ENCODE measurements at regions not wholly inside any gene's neighbourhood (a gene's known extent, or its start where the extent isn't known, plus 50 kb on each side); places are given as distances from the start of the nearest gene placed in this dataset.
"Not testable (repeated sequence)": the region's sequence is repeated elsewhere in the genome, so short reads cannot be mapped to it uniquely, and the experiment has no call there.

DNA sequence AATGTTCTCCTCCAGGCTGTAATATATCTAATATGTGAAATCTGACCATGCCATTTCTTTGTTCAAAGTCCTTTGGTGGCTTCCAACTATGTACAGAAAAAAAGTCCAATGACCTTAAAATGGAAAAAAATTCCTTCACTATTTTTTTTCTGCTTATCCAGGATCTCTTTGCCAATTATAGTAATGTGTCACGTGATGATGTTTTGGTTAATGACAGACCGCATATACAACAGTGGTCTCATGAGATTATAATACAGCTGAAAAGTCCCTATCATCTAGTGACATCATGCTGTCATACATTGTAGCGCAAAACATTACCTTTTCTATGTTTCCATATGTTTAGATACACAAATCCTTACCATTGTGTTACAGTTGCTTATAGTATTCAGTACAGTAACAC, 477.6 kb downstream of the TMEM232 start:
- DNase-seq (ENCODE audit: low read depth), result no peak

DNA sequence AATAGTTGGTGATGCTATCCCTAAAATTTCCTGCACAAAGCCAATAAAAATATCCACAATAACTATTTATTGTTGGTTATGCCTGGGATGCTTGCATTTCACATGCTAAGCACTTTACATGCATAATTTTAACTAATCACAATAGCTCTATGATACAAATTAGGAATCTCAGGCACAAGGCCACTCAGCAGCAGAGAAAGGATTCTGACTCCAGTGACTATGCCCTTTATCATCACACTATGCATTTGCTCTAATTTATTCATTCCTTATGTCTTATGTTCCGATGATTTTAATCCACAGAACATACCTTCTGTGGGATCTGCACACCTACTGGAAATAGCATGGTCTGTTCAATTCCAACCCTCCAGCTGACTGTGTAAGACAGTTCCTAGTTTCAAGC, 476.1 kb downstream of the TMEM232 start:
- no peak for DNase-seq (ENCODE audit: low read depth)

DNA sequence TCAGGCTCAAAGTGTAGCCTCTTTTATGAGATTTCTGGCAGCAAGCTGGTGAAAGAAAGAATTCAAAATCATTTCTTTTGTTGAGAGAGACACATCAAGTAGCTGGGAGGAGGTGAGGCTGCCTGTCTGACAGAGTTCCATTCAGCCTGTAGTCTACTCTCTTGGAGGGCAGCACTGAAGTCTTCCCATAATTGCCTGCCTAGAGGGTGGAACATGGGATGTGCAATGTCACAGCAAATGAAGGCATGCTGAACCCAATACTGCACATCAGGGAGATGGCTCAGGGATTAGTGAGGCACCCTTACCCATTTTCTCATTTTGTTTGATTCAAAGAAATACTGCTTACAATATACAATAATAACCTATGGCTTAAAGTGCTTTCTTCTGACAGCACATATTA, 475.7 kb downstream of the TMEM232 start:
- DNase-seq (ENCODE audit: low read depth), result no peak

DNA sequence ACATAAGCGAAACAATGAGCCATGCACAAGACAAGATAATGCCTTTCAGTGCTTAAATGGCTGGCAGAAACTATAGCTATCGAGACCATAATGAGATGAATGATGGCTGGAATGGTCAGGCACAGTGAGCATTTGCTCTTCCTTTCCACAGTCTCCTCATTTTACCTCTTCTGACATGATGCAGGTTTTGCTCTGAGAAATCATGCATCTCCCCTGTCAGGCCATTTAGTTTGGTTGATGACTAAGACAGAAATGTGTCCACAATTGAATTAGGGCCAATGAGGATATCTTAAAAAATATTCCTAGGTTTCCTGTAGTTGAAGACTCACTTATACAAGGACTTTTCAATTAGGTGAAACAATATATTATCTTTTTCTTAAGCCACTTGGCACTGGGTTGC, 475.1 kb downstream of the TMEM232 start:
- DNase-seq (ENCODE audit: low read depth), result no peak

DNA sequence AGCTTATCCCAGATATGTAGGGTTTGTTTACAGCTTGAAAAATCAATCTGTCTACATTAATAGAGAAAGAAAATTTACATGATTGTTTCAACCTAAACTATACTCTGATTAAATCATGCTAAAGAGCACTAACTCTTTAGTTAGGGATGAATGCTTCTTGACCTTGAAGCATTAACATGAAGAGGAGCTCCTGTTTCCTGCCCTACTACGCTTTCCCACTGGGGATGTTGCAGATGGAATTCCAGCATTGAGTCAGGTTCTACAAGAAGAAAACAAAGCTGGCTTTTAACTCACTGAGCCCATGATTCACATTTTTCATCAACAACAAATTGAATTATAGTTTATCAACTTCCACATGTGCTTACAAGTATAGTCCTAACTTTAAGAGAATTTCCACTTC, 471.3 kb downstream of the TMEM232 start:
- no peak for DNase-seq (ENCODE audit: low read depth)

DNA sequence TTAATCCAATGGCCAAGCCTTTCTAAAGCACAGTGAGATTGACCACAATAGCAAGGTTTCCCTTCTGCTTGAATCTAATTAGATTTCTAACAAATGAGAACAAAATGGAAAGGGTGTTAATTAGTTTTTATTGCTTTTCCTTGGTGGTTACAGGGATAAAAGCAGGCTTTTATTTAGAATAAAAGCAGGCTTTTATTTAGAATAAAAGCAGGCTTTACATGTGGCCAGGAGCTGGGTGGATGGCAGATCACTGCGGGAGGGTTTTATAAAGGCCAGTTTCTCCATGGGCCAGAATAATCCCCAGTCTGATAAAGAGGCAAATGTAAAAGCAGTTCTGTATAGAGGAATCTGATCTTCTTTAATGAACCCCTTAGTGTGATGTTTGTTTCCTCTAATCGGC, 470.2 kb downstream of the TMEM232 start:
- no peak for DNase-seq (ENCODE audit: low read depth)

DNA sequence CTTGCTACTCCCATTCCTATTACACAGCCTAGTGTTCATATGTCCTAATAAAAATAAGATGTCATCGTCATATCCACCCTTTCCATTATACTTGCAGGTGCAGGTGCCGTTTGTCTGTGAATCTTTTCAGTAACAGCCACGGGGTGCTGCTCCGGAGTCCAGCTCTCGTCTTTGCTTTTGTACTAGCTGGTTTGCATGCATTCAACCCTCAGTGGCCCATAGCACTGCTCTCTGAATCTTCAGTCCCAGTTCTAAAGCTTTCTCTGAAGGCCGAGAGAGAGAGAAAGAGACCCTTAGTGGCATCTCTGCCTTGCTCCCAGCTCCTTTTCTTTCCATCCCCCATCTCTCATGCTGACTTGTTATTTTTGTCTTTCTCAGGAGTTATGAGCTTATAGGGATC, 468.5 kb downstream of the TMEM232 start:
- no peak for DNase-seq (ENCODE audit: low read depth)

DNA sequence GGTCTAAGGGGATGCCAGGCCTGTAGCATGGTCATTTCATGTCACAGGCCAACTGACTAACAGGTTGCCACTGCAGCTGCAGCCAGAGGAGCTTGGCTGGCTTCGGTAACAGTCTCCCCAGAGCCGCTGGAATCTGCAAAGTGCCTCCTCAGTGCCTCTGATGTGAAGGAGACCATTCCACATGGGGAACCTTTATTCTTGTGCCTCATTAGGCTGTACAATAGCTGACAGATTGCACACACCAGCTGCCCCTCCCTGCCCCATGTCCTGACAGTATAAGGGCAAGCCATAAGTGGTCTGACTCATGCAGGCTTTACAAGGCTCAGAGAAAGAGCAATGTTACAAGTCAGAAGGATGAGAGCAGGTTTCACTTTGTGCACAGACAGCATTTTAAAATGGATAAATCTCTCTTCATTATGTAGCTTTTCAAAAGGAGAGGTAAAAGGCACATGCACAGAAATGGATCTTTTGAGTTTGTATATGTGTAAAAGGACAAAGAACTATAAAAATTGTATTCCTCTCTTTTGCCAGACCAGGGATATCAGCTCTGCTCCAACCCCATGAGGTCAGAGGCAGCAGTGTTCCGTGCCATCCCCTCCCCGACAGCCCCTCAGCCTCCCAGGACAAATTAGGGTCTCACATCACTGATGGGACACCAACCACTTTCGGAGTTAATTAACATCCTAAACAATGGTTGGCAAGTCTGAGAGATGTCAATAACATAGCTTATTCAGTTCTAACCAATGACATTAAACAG, 467.8 kb downstream of the TMEM232 start:
- no peak for DNase-seq (ENCODE audit: low read depth)

DNA sequence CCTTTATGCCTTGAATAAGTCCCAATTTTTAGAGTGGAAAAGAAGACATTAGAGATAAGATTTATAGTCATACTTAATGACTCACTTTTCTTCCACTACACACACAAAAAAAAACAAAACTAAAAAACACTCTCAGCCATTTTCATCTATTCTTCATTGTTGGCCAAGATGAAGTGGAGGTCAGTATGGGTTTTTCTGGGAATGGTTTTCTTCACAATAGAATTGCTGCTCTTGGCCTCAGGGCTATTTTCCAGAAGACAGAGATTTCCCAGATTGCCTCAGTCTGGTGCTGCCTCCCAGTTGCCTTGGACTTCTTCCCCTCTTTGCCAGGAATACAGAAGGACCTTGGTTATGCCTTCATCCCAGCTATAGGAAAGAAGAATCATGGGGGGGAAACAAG, 463.7 kb downstream of the TMEM232 start:
- no peak for DNase-seq (ENCODE audit: low read depth)

DNA sequence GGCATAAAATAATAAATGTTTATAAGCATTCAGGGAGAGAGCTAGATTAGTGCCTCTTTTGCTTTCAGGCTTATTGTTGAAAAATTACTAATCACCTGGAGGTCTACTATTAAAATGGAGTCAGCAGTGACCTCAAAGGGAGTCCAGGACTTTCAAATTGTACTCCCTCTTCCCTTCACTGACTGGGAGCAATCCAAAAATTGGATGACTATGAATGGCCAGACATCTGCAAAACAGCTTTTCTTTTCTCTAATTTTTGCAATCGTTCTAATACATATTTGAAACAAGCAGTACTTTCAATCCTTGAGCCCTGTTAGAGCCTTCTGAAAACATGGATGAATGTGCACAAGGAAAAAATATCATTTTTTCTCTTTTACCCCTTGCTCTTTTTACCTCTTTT, 461.8 kb downstream of the TMEM232 start:
- no peak for DNase-seq (ENCODE audit: low read depth)

DNA sequence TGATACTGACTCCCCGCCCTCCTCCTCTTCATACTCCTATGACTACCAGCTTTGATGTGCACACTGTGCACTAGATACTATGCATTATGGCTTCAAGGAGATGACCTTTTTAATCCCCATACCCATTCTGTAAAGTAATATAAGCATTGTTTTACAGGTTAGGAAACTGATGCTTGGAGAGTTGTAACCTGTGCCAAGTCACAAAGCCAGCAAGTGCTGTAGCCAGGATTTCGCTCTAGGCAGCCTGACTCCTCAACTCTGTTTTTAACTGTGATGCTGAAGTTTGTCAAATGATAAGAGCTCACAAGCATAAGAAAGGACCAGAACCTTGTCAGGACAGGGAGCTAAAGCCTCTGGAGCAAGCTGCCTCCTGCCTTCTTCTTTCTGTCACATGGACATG, 461.3 kb downstream of the TMEM232 start:
- no peak for DNase-seq (ENCODE audit: low read depth)

DNA sequence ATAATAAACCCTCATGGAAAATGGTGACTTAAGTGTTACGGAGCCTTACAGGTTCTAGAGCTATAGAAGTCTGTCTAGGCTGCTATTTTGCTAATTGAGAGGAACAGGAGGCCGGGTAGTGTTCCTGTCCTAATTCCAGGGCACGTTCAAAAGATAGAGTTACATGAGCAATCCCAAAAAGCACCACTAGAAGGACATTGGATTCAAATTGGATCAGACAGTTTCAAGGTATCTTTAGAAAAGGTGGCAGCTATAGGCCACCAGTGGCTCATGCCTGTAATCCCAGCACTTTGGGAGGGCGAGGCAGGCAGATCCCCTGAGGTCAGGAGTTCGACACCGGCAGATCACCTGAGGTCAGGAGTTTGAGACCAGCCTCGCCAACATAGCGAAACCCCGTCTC, 458.8 kb downstream of the TMEM232 start:
- no peak for DNase-seq (ENCODE audit: low read depth)

DNA sequence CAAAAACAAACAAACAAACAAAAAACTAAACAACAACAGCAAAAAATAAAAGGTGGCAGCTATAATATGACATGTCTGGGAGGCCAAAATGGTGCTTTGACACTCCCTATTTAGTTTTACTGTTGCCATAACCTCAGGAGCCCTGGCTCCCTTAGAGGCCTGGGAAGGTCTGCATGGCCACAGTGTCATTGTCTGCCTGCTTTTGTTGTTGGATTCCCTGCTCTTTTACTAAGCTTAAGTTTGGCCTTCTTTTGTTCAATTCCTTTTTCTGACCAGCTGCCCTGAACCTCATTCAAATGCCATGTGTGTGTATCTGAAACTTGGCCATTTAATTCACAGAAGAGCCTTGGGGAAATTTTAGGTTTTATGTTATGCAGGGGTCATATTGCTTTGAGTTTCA, 458.2 kb downstream of the TMEM232 start:
- no peak for DNase-seq (ENCODE audit: low read depth)

DNA sequence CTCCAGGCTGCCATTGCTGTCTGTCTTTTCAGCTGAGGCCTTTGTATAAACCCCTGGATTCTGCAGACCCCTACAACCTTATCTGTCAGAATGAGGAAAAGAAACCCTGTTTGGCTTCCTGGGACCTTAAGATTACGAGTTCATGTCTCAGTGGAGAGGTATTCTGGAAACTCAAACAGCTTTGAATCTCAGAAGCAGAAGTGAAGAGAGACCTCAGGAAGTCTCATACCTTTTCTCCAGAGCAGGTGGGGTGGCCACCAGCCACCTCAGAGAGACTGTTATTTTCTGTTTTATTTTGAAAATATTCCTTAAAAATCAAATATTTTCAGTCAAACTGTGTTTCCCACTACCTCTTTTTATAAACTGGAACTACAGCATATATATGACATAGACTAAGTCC, 457.5 kb downstream of the TMEM232 start:
- no peak for DNase-seq (ENCODE audit: low read depth)

DNA sequence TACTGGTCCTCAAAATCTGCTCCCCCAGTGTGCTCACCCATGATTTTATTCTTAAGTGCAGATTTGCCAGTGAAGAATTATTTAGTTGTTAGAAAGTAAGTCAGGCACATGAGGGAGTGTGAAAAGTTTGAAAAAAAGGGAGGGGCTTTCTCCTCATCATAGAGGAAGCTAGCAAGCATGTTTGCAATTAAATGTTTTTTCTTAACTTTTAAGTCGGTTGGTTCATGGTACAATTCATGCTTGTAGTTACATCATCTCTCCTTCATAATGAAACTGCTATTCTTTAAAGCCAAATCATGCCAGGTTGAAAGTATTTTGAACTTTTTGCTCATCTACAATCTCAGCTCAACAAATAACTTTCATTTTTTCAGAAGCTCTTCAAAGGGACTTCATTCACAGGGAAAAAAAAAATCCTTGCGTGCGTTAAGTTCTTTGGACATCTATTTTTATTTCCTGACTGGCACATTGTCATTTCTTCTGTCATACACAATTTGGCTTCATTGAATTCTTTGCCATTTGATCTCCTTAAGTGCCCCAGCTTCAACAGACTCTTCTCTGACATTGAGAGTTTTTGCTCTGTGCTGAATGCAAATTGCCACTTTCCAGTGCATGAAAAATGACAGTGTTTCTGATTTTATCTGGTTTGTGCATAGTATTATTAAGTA, 456.9 kb downstream of the TMEM232 start:
- DNase-seq (ENCODE audit: low read depth), result no peak

DNA sequence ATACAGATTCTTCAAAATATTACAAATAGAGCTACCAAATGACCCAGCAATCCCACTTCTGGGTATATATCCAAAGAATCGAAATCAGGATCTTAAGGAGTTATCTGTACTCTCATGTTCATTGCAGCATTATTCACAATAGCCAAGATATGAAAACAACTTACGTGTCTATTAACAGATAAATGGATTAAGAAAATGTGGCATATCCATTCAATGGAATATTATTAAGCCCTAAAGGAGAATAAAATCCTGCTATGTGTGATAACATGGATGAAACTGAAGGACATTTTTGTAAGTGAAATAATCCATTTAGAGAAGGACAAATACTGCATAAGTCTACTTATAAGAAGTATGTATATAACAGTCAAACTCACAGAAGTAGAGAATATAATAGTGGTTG, 450.6 kb downstream of the TMEM232 start:
- DNase-seq (ENCODE audit: low read depth), result no peak

DNA sequence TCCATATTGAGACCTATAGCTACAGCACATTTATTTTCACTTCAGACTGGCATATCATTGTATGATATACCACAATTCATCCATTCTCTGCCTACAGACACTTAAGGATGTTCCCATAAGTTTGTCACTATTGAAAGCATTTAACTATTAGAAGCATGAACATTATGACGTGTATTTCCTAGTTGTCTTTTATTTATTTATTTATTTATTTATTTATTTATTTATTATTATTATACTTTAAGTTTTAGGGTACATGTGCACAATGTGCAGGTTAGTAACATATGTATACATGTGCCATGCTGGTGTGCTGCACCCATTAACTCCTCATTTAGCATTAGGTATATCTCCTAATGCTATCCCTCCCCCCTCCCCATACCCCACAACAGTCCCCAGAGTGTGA, 448.0 kb downstream of the TMEM232 start:
- not testable (repeated sequence) for DNase-seq (ENCODE audit: low read depth)

DNA sequence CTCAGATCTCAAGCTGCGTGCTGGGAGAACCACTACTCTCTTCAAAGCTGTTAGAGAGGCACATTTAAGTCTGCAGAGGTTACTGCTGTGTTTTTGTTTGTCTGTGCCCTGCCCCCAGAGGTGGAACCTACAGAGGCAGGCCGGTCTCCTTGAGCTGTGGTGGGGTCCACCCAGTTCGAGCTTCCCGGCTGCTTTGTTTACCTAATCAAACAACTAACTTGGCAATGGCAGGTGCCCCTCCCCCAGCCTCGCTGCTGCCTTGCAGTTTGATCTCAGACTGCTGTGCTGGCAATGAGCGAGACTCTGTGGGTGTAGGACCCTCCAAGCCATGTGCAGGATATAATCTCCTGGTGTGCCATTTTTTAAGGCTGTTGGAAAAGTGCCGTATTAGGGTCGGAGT, 442.4 kb downstream of the TMEM232 start:
- not testable (repeated sequence) for DNase-seq (ENCODE audit: low read depth)

DNA sequence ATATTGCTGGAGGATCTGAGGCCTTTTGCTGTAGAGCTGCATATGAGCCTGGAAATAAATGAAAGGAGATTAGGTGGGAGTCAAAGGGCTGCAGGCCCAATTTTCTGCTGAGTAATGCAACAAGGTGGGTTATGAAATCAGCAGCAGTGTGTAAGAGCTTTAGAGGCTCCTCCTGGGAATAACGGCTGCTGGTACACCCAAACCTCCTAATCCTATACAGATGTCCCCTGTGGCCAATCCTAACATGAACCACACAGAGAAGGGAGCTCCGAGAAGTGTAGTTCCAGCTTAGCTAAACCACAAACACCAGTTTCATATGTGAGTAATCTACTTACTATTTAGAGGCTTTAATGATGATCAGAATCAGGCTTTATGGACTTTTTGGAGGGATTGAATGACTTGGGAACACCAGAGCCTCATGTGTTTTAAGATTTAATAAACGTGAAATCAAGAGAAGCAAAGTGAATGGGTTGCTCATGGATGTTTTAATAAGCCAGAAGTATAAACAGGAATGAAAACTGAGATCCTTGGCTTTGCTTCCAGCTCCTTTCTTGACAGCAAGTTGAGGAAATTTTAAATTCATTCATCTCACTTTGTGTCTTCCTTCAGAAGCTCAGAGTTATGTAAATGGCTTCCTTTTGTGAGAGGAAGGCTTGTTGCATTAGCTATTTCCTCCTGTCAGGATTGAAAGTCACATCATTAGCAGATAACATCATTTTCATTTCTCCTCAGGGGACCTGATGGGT, 437.5 kb downstream of the TMEM232 start:
- DNase-seq (ENCODE audit: low read depth), result no peak

DNA sequence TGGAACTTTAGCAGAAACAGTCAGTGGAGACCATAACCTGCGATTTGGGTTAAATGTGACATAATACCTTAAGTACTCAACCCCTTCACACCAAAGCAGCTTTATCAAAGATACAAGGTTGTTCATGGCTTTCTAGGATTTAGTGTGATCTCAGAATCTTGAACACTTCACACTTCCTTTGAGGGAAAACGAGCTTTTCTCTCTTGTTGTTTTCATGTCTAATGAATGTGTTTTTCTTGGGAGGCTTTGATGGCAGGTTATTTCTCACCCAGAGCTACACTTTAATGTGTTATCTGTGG, 437.0 kb downstream of the TMEM232 start:
- no peak for DNase-seq (ENCODE audit: low read depth)

DNA sequence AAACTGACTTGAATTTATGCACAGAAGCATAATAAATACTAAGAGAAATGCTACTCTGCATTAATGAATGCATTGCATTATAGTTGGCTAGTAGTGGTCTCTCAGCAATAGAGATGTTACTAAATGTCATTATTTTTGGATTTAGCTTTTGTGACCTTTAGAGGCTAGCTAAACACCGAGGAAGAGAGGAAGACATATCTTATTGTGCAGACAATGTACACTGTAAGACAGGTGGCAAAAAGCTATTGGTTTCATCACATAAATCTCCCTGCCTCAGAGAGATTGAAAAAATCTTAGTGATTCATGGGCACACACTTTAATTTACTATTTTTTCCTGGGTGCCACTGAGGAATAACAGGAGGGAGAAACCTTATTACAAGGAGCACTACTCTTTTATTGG, 435.9 kb downstream of the TMEM232 start:
- no peak for DNase-seq (ENCODE audit: low read depth)

DNA sequence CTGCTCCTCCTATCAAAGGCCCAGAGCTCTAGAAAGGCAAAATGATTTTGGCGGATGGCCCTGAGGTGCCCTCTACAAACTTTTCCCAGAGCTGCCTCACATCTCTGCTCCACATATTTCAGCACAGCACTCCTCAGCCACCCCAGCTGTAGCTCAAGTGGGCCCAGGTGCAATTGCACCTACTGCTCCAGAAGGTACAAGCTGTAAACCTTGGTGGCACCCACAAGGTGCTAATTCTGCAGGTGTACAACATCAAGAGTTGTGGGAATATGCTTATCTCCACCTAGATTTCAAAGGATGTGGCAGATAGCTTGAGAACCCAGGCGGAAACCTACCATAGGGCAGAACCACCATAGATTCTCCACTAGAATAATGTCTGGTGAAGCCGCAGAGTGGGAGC, 432.2 kb downstream of the TMEM232 start:
- no peak for DNase-seq (ENCODE audit: low read depth)

DNA sequence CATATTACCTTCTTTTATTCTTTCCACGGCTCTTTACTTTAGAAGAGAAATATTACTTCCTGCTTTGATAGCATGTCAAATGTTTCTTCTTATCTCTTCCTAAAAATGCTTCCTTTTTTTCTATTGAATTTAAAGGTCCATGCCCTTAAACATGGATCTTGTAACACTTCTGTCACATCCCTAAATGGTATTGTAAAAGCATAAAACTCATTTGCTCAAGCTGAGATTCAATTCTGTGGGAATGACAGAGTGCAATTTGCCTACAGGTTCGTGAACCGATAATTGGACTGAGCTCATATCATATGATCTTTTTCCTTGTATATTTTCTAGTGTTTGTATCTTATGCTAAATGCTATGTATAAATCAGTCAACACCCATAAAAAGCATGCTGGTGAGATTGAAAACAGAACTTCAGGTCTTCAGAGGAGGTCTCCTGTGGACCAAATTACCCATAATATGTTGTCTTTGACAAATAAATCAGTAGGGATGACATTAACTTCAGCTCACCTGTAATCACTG, 429.3 kb downstream of the TMEM232 start:
- DNase-seq (ENCODE audit: low read depth), result no peak
